ENCODE measurements at regions not wholly inside any gene's neighbourhood (a gene's known extent, or its start where the extent isn't known, plus 50 kb on each side); places are given as distances from the start of the nearest gene placed in this dataset.

DNA sequence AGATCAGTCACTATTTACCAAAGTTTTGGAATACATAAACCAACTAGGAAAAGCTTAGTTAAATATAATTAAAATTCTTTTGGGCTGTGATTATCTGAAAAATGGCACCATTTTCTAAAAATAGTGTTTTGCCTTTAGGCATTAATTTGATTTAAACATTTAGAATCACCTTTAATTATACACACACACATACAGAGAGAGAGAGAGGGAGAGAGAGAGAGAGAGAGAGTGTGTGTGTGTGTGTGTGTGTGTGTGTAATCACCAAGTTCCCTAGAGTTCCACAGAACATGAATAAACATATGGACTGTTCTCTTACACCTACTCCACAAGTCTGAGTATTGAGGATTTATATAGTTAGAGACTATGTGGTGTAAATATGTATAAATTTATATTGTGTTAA lies 141.2 kb upstream of the ATXN1 start (continued):
- no peak for TF ChIP-seq CHD2 (IDR thresholded peaks at IDR 0.05; ENCODE audit: low read depth, low read length)
- TF ChIP-seq ZNF589 (CRISPR knock-in tag; IDR thresholded peaks at IDR 0.05; ENCODE audit: low read depth), result no peak
- TF ChIP-seq ZNF23 (CRISPR knock-in tag; IDR thresholded peaks at IDR 0.05), result no peak
- TF ChIP-seq ARHGAP35 (IDR thresholded peaks at IDR 0.05; ENCODE audit: partially characterized antibody), result no peak
- TF ChIP-seq, protein P1, sequence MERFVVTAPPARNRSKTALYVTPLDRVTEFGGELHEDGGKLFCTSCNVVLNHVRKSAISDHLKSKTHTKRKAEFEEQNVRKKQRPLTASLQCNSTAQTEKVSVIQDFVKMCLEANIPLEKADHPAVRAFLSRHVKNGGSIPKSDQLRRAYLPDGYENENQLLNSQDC (CRISPR knock-in tag; IDR thresholded peaks at IDR 0.05), result no peak
- TF ChIP-seq, protein P2, sequence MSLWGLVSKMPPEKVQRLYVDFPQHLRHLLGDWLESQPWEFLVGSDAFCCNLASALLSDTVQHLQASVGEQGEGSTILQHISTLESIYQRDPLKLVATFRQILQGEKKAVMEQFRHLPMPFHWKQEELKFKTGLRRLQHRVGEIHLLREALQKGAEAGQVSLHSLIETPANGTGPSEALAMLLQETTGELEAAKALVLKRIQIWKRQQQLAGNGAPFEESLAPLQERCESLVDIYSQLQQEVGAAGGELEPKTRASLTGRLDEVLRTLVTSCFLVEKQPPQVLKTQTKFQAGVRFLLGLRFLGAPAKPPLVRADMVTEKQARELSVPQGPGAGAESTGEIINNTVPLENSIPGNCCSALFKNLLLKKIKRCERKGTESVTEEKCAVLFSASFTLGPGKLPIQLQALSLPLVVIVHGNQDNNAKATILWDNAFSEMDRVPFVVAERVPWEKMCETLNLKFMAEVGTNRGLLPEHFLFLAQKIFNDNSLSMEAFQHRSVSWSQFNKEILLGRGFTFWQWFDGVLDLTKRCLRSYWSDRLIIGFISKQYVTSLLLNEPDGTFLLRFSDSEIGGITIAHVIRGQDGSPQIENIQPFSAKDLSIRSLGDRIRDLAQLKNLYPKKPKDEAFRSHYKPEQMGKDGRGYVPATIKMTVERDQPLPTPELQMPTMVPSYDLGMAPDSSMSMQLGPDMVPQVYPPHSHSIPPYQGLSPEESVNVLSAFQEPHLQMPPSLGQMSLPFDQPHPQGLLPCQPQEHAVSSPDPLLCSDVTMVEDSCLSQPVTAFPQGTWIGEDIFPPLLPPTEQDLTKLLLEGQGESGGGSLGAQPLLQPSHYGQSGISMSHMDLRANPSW (CRISPR knock-in tag; IDR thresholded peaks at IDR 0.05), result no peak
- TF ChIP-seq KLF10 (CRISPR knock-in tag; IDR thresholded peaks at IDR 0.05), result no peak
- no peak for TF ChIP-seq MTA3 (IDR thresholded peaks at IDR 0.05; ENCODE audit: borderline replicate concordance)
- TF ChIP-seq HMG20A (CRISPR knock-in tag; conservative IDR thresholded peaks at IDR 0.05), result no peak

DNA sequence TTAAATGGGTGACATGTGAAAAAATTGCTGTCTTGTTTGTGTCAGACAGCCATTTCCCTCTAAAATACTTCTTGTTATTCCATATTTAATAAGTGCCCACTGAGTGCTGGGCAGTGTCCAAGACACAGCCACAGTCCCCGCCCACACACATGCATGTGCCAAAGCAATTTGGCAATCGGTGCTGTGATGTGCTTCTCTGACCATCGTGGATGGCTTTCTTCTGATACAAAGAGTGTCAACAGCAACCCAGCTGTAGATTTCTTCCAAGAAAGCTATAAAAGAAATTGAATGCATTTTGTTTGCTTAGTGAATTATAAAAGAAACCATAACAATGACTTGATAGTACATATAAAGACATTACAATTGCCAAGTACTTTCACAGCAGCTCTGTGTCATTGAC lies 140.5 kb upstream of the ATXN1 start:
- in situ Hi-C loops (cut with MboI) (no loop called here), intact Hi-C loops (cut with micrococcal nuclease) (no loop called here)
- no peaks in the 10 kb centered on the region for H3K9me3 ChIP-seq (replicated peaks; ENCODE audit: control insufficient read depth, insufficient read depth, low read depth, low read length)
- H3K4me3 ChIP-seq, result no peak overlapping the region
- no peaks in the 10 kb centered on the region for H3K9me1 ChIP-seq (ENCODE audit: control insufficient read depth, insufficient read depth, low read length)
- DNase-seq (ENCODE audit: extremely low read depth in 1 of 4, low spot score in 3 of 4) (no peak), FAIRE-seq (no peak), ATAC-seq (no peak)
- H3K9ac ChIP-seq (ENCODE audit: insufficient read depth in 1 of 2, low read depth in 2 of 2, low read length in 2 of 2), result no peak overlapping the region
- WGBS (ENCODE audit: insufficient coverage, low coverage, missing lambda C conversion rate), result 2% methylated on average over 3 of the region's 3 CpGs
- peaks cover 3 to 9% of the 10 kb centered on the region in 2 experiments; a peak in 2 of 5 replicates for H3K27me3 ChIP-seq (ENCODE audit: control insufficient read depth in 2 of 2, insufficient read depth in 2 of 2, low read length in 2 of 2)
- H3K4me1 ChIP-seq (replicated peaks in 1 of 2; ENCODE audit: control insufficient read depth in 2 of 2, insufficient read depth in 2 of 2, low read length in 2 of 2), result no peaks in the 10 kb centered on the region
- H3K79me2 ChIP-seq (ENCODE audit: control insufficient read depth, insufficient read depth, low read length), result no peaks in the 10 kb centered on the region
- no peaks in the 10 kb centered on the region for H3K36me3 ChIP-seq (ENCODE audit: control insufficient read depth, insufficient read depth, low read length)
- H2AFZ ChIP-seq (ENCODE audit: low read depth, low read length), result no peak overlapping the region
- POLR2A ChIA-PET, result no interaction called here
- no peaks in the 10 kb centered on the region for H4K20me1 ChIP-seq (replicated peaks; ENCODE audit: control insufficient read depth, insufficient read depth, low read length)
- no peak overlapping the region for H3K4me2 ChIP-seq (ENCODE audit: insufficient read depth, low read length)
- no peak overlapping the region for H3K27ac ChIP-seq (ENCODE audit: extremely low read depth, low read depth, low read length)
- CTCF ChIA-PET (ENCODE audit: low intra/inter-chr PET ratio), result no interaction called here
- TF ChIP-seq ZBTB8A (IDR thresholded peaks at IDR 0.05; ENCODE audit: partially characterized antibody) (no peak), NCOR1 (IDR thresholded peaks at IDR 0.05) (no peak), NFYB (IDR thresholded peaks at IDR 0.05; ENCODE audit: extremely low read depth, insufficient read length) (no peak), ETV5 (CRISPR knock-in tag; IDR thresholded peaks at IDR 0.05; ENCODE audit: low read depth) (no peak), SMC3 (conservative IDR thresholded peaks at IDR 0.05; ENCODE audit: insufficient read depth, low read depth, low read length) (no peak)
- TF ChIP-seq, protein P3, sequence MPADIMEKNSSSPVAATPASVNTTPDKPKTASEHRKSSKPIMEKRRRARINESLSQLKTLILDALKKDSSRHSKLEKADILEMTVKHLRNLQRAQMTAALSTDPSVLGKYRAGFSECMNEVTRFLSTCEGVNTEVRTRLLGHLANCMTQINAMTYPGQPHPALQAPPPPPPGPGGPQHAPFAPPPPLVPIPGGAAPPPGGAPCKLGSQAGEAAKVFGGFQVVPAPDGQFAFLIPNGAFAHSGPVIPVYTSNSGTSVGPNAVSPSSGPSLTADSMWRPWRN (IDR thresholded peaks at IDR 0.05; ENCODE audit: low read depth), result no peak
- TF ChIP-seq, protein P4, sequence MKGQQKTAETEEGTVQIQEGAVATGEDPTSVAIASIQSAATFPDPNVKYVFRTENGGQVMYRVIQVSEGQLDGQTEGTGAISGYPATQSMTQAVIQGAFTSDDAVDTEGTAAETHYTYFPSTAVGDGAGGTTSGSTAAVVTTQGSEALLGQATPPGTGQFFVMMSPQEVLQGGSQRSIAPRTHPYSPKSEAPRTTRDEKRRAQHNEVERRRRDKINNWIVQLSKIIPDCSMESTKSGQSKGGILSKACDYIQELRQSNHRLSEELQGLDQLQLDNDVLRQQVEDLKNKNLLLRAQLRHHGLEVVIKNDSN (CRISPR knock-in tag; IDR thresholded peaks at IDR 0.05), result no peak
- TF ChIP-seq, protein P5, sequence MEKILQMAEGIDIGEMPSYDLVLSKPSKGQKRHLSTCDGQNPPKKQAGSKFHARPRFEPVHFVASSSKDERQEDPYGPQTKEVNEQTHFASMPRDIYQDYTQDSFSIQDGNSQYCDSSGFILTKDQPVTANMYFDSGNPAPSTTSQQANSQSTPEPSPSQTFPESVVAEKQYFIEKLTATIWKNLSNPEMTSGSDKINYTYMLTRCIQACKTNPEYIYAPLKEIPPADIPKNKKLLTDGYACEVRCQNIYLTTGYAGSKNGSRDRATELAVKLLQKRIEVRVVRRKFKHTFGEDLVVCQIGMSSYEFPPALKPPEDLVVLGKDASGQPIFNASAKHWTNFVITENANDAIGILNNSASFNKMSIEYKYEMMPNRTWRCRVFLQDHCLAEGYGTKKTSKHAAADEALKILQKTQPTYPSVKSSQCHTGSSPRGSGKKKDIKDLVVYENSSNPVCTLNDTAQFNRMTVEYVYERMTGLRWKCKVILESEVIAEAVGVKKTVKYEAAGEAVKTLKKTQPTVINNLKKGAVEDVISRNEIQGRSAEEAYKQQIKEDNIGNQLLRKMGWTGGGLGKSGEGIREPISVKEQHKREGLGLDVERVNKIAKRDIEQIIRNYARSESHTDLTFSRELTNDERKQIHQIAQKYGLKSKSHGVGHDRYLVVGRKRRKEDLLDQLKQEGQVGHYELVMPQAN (IDR thresholded peaks at IDR 0.05; ENCODE audit: borderline replicate concordance), result no peak
- BruUV-seq (replicated peaks), result no TSS peak

Measured in K562 (cell line).